ENCODE measurements at regions not wholly inside any gene's neighbourhood (a gene's known extent, or its start where the extent isn't known, plus 50 kb on each side); places are given as distances from the start of the nearest gene placed in this dataset.

DNA sequence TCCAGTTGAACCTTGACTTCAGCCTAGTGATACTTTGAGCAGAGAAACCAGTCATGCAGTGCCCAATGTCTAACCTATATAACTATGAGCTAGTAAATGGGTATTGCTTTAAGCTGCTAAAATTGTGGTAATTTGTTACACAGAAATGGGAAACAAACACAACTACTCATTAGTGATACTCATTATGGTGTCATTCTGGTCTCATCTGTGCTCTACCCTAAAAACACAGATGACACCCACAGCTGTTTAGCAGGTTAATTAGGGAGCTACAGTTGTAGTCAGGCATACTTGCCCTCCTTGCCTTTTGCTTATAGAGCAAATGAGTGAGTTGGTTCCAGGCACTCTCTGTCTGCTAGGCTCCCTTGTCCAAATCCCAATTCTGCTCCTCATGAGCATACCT lies 50.0 kb upstream of the ATF7IP start:
- Mint-ChIP-seq H3K27ac (no peak overlapping the region), H3K4me3 (no peak overlapping the region)
- DNase-seq (ENCODE audit: low spot score in 2 of 2, unreplicated experiment in 2 of 2): no peak

More for the DNA sequence above, 50.0 kb upstream of the ATF7IP start:
- Mint-ChIP-seq H3K9me3 (peaks cover 13% of the 10 kb centered on the region), H3K36me3 (peaks cover 5% of the 10 kb centered on the region), H3K4me1 (no peaks in the 10 kb centered on the region), H3K27me3 (ENCODE audit: low read depth) (no peaks in the 10 kb centered on the region)
- no peak for TF ChIP-seq CTCF (IDR thresholded peaks at IDR 0.05; ENCODE audit: unreplicated experiment)
